ENCODE measurements at regions not wholly inside any gene's neighbourhood (a gene's known extent, or its start where the extent isn't known, plus 50 kb on each side); places are given as distances from the start of the nearest gene placed in this dataset.

DNA sequence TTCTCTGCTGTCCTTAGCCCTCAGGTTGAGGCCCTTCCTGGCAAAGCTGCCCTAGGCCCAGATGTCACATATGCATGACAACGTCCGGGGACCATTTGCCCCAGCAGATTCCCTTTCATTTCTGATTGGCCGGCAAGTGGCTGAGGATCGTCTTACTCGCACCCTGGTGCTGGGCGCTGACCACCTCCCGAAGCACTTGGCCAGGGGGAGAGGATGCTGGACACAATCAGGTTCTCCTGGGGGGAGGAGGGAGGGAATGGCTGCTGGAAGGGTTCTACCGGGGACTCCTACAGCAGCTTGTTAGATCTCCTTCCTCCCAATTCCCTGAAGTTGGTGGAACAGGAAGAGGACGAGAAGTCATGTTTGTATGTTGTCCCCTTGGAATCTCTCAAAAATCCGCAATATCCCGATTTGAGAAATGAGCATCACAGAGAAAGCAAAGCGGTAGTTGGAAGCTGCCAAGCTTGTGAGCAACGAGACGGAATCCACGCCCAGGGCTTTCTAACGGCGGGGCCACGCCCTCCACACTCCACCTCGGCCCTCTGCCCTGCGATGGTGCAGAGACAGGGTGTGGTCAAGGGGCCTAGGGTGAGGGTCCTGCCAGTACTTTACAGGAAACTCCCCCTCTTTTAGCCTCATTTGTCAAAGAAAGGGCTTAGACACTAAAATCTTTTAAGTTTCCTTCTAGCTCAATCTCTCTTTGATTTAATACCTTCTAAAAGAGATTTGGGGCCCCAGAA, 61.8 kb upstream of the YWHAQ start:
- TF ChIP-seq, protein P1, sequence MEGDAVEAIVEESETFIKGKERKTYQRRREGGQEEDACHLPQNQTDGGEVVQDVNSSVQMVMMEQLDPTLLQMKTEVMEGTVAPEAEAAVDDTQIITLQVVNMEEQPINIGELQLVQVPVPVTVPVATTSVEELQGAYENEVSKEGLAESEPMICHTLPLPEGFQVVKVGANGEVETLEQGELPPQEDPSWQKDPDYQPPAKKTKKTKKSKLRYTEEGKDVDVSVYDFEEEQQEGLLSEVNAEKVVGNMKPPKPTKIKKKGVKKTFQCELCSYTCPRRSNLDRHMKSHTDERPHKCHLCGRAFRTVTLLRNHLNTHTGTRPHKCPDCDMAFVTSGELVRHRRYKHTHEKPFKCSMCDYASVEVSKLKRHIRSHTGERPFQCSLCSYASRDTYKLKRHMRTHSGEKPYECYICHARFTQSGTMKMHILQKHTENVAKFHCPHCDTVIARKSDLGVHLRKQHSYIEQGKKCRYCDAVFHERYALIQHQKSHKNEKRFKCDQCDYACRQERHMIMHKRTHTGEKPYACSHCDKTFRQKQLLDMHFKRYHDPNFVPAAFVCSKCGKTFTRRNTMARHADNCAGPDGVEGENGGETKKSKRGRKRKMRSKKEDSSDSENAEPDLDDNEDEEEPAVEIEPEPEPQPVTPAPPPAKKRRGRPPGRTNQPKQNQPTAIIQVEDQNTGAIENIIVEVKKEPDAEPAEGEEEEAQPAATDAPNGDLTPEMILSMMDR (conservative IDR thresholded peaks at IDR 0.05; ENCODE audit: low read depth, low read length): no peak
- TF ChIP-seq EZH2 (IDR thresholded peaks at IDR 0.05; ENCODE audit: borderline replicate concordance, low read depth, low read length, poor library complexity, severe bottlenecking): no peak

All from A673 (cell line).